AG04450 (cell line): ENCODE measurements at regions not wholly inside any gene's neighbourhood (a gene's known extent, or its start where the extent isn't known, plus 50 kb on each side); places are given as distances from the start of the nearest gene placed in this dataset.

ENCODE experiments used
- CTCF ChIA-PET: fragments of 300-600, 350-600 bp; formaldehyde crosslinking; extraction: SDS; loops from one replicate; lab custom pipeline; 2022; ENCODE audit warnings: antibody characterized with exemption, inconsistent platforms; lab: Charles Lee
- POLR2A ChIA-PET: fragments of 350-600 bp; formaldehyde crosslinking; extraction: SDS; loops from one replicate; lab custom pipeline; 2021; ENCODE audit warnings: antibody characterized with exemption, inconsistent platforms; lab: Yijun Ruan, JAX
- DNase-seq: peaks from one replicate; pipeline ENCODE4 v3.0.0-alpha.2; 2011; ENCODE audit warnings: low read depth, low spot score
- H3K27ac ChIP-seq: one replicate; pipeline ENCODE4 v1.5.1; 2012; ENCODE audit warnings: low read depth, low read length, control low read depth
- H3K27me3 ChIP-seq: one replicate; pipeline ENCODE4 v1.6.0; 2012; ENCODE audit warnings: low read length; ENCODE audit not compliant: control insufficient read depth, insufficient read depth
- H3K4me3 ChIP-seq: 2 replicates; pipeline ENCODE4 v1.5.1; 2011; ENCODE audit warnings: mild to moderate bottlenecking, low read depth, low read length, control low read depth
- H3K9me3 ChIP-seq: 2 replicates; pipeline ENCODE4 v1.5.1; 2012; ENCODE audit warnings: low read length; ENCODE audit not compliant: control insufficient read depth, insufficient read depth
- TF ChIP-seq, protein P1 (sequence below): IDR thresholded peaks from 2 replicates; pipeline ENCODE4 v1.5.1; 2011; ENCODE audit warnings: low read depth, low read length, control low read depth, inconsistent platforms

DNA sequence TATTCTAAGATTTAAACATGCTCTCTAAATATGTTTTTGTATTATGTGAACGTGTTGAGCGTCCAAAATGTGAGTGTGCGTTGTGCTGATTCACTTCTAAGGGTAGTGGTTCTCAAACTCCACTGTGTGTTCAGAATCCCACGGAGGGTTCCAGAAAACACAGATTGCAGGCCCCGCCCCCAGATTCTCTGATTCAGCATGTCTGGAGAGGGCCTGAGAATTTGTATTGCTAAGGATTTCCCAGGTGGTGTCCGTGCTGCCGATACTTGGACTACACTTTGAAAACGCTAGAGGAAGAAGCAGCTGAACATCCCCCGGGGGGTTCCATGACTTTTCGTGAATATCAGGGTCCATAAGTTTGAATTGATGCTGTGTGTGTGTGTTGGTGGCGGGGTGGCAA lies 1043.2 kb upstream of the WWC1 start:
- no peak for DNase-seq
- H3K9me3 ChIP-seq, result no peaks in the 10 kb centered on the region
- H3K27me3 ChIP-seq, result no peaks in the 10 kb centered on the region
- TF ChIP-seq, protein P1, sequence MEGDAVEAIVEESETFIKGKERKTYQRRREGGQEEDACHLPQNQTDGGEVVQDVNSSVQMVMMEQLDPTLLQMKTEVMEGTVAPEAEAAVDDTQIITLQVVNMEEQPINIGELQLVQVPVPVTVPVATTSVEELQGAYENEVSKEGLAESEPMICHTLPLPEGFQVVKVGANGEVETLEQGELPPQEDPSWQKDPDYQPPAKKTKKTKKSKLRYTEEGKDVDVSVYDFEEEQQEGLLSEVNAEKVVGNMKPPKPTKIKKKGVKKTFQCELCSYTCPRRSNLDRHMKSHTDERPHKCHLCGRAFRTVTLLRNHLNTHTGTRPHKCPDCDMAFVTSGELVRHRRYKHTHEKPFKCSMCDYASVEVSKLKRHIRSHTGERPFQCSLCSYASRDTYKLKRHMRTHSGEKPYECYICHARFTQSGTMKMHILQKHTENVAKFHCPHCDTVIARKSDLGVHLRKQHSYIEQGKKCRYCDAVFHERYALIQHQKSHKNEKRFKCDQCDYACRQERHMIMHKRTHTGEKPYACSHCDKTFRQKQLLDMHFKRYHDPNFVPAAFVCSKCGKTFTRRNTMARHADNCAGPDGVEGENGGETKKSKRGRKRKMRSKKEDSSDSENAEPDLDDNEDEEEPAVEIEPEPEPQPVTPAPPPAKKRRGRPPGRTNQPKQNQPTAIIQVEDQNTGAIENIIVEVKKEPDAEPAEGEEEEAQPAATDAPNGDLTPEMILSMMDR, result no peak
- no peak overlapping the region for H3K27ac ChIP-seq
- H3K4me3 ChIP-seq, result no peak overlapping the region
- ChIA-PET POLR2A (no interaction called here), CTCF (no interaction called here)

DNA sequence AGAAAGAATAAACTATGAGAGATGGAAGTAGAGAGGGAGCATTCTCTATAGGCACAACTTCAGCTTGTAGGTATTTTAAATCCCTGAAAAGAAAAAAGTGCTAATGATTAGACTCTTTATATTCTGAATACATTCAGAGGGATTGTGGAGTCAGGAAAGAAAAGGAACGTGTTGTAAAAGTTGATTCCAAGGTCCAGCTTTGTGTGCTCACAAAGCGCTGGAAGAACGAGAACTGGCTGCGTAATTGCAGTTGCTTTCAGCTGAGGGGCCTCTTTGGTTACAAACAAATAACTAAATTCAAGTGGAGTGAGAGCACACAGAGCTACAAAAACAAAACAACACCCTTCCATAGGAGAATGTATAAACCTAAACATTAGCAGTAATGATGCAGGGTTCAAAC lies 1040.4 kb upstream of the WWC1 start:
- Histone ChIP-seq H3K27ac (no peak overlapping the region), H3K4me3 (no peak overlapping the region), H3K9me3 (no peaks in the 10 kb centered on the region), H3K27me3 (no peaks in the 10 kb centered on the region)
- POLR2A ChIA-PET, result no interaction called here
- no peak for DNase-seq
- CTCF ChIA-PET, result no interaction called here
- TF ChIP-seq, protein P1, result no peak

DNA sequence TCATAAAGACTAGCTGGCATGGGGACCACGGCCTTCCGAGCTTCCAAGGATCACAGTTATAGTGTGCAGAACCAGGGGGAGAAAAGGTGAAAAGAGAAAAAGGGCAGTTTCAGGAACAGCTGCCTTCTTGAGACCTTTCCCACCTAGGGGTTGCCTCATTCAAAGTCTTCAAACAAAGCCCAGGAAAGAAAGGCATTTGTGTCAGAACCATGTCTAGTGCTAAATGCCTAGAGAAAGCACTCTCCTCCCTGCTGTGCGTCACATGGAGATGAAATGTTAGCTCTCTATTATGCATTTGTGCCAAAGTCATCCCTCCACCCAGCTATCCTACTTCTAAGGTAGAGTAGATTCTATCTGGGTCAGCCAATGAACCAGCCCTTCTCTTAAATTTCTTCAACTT lies 1037.3 kb upstream of the WWC1 start:
- Histone ChIP-seq H3K27me3 (no peaks in the 10 kb centered on the region), H3K27ac (no peak overlapping the region), H3K9me3 (no peaks in the 10 kb centered on the region), H3K4me3 (no peak overlapping the region)
- TF ChIP-seq, protein P1, result no peak
- CTCF ChIA-PET, result no interaction called here
- no peak for DNase-seq
- POLR2A ChIA-PET, result no interaction called here

DNA sequence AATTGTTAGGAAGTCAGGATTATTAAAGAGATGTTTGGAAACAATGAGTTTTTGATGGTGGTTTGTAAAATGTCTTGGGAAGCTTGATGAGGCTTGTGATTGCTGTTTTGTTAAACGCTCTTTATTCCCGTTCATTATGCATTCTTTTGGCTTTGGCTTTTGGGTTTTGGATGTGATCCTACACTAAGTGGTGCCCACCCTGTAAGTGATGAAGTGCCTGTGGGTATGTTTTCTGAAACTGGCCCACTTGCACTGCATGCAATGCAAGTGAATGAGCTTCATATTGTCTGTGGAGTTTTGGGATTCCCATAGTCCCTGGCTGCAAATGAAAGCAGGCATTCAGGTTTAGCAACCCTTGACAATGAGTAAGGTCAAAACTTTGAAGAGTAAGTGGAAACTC lies 1035.5 kb upstream of the WWC1 start:
- no peaks in the 10 kb centered on the region for H3K27me3 ChIP-seq
- DNase-seq, result no peak
- no peak overlapping the region for H3K27ac ChIP-seq
- ChIA-PET CTCF (no interaction called here), POLR2A (no interaction called here)
- H3K4me3 ChIP-seq, result no peak overlapping the region
- TF ChIP-seq, protein P1, result no peak
- no peaks in the 10 kb centered on the region for H3K9me3 ChIP-seq

DNA sequence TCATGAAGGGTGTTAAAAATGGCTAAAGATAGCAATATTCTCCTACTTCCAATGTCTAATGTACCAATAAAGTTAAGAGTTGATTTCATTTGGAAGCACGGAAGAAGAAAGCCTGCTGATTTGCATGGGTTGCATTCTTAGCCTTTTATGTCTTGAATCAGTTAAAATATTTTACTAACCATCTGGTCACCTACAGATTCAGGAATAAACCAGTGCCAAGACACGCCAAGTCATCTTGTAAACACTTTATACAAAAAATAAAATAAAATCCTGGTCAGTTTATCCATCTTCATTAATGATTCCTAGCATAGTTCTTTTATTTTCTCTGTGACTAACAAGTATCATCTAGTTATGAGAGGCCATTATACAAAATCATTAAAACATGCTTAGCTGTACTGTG lies 1031.6 kb upstream of the WWC1 start:
- ChIA-PET CTCF (interaction anchor here (0.7 kb wide), 1 partner anchor 363 kb away, joined by 3 read pairs; no protein-coding TSS in a partner anchor), POLR2A (no interaction called here)
- Histone ChIP-seq H3K27ac (no peak overlapping the region), H3K4me3 (no peak overlapping the region), H3K27me3 (no peaks in the 10 kb centered on the region), H3K9me3 (no peaks in the 10 kb centered on the region)
- DNase-seq, result no peak
- TF ChIP-seq, protein P1, result no peak
